Testis (tissue), 2 donors: ENCODE measurements at regions not wholly inside any gene's neighbourhood (a gene's known extent, or its start where the extent isn't known, plus 50 kb on each side); places are given as distances from the start of the nearest gene placed in this dataset.
"Not testable (repeated sequence)": the region's sequence is repeated elsewhere in the genome, so short reads cannot be mapped to it uniquely, and the experiment has no call there.

Experiments
- DNase-seq: peaks from one replicate; pipeline ENCODE4 v3.0.0-alpha.2; 2019
- H3K27ac ChIP-seq, 2 donors: fragments of 200-600 bp; sonication (generic); one replicate each; pipeline ENCODE4 v1.5.1; 2019
- H3K27me3 ChIP-seq: fragments of 200-600 bp; sonication (generic); one replicate; pipeline ENCODE4 v1.5.1; 2019
- H3K36me3 ChIP-seq: fragments of 200-600 bp; sonication (generic); one replicate; pipeline ENCODE4 v1.5.1; 2017; ENCODE audit warnings: low read depth; ENCODE audit errors: missing control alignments
- H3K4me1 ChIP-seq: fragments of 200-600 bp; sonication (generic); one replicate; pipeline ENCODE4 v1.5.1; 2019
- H3K4me3 ChIP-seq, 2 donors: fragments of 200-600 bp; sonication (generic); one replicate each; pipeline ENCODE4 v1.5.1; 2017 to 2019
- H3K9me3 ChIP-seq: fragments of 200-600 bp; sonication (generic); one replicate; pipeline ENCODE4 v1.5.1; 2017
- POLR2A ChIP-seq: fragments of 450-650 bp; IDR thresholded peaks from one replicate; pipeline ENCODE4 v1.6.1; 2017; ENCODE audit warnings: antibody characterized with exemption, mild to moderate bottlenecking, moderate library complexity
- WGBS, 2 donors: methylation state at CpG; one replicate each; pipeline ENCODE4 v1.1.5; 2018; 5-methylcytosine and 5-hydroxymethylcytosine counted together
- intact Hi-C: fragments of 100-400 bp; cut with DNase I; formaldehyde crosslinking; loops from one replicate; pipeline ENCODE4 v1.15.1; 2023; ENCODE audit warnings: low total_unique reads
- TF ChIP-seq, protein P1 (sequence below), 3 experiments: fragments of 450-650 bp in 2 of 3; fragments of 200-600 bp in 1 of 3; sonication (generic) in 1 of 3; IDR thresholded peaks; one replicate each; pipeline ENCODE4 v1.5.1; 2016 to 2019; ENCODE audit warnings: antibody characterized with exemption in 3 of 3, mild to moderate bottlenecking in 2 of 3, moderate library complexity in 1 of 3

- no peak overlapping the region for H3K27ac ChIP-seq
- no peaks in the 10 kb centered on the region for H3K27me3 ChIP-seq
- H3K4me1 ChIP-seq: no peaks in the 10 kb centered on the region
- H3K9me3 ChIP-seq: no peaks in the 10 kb centered on the region
- H3K4me3 ChIP-seq: no peak overlapping the region
- TF ChIP-seq POLR2A: no peak
- TF ChIP-seq, protein P1, sequence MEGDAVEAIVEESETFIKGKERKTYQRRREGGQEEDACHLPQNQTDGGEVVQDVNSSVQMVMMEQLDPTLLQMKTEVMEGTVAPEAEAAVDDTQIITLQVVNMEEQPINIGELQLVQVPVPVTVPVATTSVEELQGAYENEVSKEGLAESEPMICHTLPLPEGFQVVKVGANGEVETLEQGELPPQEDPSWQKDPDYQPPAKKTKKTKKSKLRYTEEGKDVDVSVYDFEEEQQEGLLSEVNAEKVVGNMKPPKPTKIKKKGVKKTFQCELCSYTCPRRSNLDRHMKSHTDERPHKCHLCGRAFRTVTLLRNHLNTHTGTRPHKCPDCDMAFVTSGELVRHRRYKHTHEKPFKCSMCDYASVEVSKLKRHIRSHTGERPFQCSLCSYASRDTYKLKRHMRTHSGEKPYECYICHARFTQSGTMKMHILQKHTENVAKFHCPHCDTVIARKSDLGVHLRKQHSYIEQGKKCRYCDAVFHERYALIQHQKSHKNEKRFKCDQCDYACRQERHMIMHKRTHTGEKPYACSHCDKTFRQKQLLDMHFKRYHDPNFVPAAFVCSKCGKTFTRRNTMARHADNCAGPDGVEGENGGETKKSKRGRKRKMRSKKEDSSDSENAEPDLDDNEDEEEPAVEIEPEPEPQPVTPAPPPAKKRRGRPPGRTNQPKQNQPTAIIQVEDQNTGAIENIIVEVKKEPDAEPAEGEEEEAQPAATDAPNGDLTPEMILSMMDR (IDR thresholded peaks at IDR 0.05): no peak
- intact Hi-C loops: no loop called here
- no peaks in the 10 kb centered on the region for H3K36me3 ChIP-seq
- DNase-seq: no peak
These were observed 845.3 kb downstream of the MCTP2 start for GRCh38 chr15:95076678-95076990.

DNA sequence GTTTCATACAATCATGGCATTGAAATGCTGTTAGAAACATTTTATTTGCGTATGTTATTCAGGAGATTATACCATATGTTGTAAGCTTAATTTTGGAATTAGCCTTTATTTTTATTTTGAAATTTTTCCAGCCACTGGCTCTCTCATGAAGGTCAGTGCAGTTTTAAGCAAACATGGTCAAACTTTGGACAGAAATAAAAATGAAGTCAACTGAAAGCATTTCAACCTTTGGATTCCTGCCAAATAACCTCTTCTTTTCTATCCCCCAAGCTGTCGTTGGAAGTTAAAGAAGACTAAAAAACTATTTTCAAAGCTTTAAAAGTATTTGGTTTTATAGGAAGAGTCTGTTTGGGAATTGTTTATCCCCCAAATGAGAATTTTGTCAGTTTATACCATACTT, 846.6 kb downstream of the MCTP2 start:
- no peak for DNase-seq
- H3K27me3 ChIP-seq: no peaks in the 10 kb centered on the region
- H3K4me3 ChIP-seq: no peak overlapping the region
- TF ChIP-seq, protein P1 (IDR thresholded peaks at IDR 0.05): no peak
- no peak for TF ChIP-seq POLR2A
- no peak overlapping the region for H3K27ac ChIP-seq
- H3K4me1 ChIP-seq: no peaks in the 10 kb centered on the region
- H3K36me3 ChIP-seq: no peaks in the 10 kb centered on the region
- WGBS, 2 donors: 44 to 47% methylated on average over 2 of the region's 2 CpGs
- H3K9me3 ChIP-seq: no peaks in the 10 kb centered on the region
- intact Hi-C loops: no loop called here

DNA sequence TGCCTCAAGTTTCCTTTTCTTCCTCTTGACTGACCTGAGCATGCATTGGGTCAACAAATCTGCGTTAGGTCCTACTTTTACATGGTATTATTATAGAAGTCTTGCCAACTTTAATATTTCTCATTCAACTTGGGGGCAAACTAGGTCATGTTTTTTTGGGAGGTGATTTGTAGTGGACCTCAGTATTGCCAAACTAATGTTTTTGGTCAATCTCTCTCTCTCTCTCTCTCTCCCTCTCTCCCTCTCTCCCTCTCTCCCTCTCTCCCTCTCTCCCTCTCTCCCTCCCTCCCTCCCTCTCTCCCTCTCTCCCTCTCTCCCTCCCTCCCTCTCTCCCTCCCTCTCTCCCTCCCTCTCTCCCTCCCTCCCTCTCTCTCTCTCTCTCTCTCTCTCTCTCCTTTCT, 848.9 kb downstream of the MCTP2 start:
- 58 to 76% methylated on average over 1 of the region's 1 CpG for WGBS, 2 donors

GRCh38 chr15:95085056-95085455, 853.7 kb downstream of the MCTP2 start:
- Histone ChIP-seq H3K36me3 (no peaks in the 10 kb centered on the region), H3K27ac (no peak overlapping the region), H3K27me3 (no peaks in the 10 kb centered on the region), H3K9me3 (no peaks in the 10 kb centered on the region), H3K4me1 (no peaks in the 10 kb centered on the region), H3K4me3 (no peak overlapping the region)
- no peak for TF ChIP-seq POLR2A
- TF ChIP-seq, protein P1 (IDR thresholded peaks at IDR 0.05): no peak
- no peak for DNase-seq
- intact Hi-C loops: no loop called here
- WGBS, 2 donors: 73 to 74% methylated on average over 1 of the region's 1 CpG

More for the DNA sequence above, 848.9 kb downstream of the MCTP2 start:
- H3K4me3 ChIP-seq, DNase-seq, H3K27ac ChIP-seq, H3K4me1 ChIP-seq, H3K27me3 ChIP-seq, H3K9me3 ChIP-seq, intact Hi-C loops, H3K36me3 ChIP-seq: not testable (repeated sequence)

DNA sequence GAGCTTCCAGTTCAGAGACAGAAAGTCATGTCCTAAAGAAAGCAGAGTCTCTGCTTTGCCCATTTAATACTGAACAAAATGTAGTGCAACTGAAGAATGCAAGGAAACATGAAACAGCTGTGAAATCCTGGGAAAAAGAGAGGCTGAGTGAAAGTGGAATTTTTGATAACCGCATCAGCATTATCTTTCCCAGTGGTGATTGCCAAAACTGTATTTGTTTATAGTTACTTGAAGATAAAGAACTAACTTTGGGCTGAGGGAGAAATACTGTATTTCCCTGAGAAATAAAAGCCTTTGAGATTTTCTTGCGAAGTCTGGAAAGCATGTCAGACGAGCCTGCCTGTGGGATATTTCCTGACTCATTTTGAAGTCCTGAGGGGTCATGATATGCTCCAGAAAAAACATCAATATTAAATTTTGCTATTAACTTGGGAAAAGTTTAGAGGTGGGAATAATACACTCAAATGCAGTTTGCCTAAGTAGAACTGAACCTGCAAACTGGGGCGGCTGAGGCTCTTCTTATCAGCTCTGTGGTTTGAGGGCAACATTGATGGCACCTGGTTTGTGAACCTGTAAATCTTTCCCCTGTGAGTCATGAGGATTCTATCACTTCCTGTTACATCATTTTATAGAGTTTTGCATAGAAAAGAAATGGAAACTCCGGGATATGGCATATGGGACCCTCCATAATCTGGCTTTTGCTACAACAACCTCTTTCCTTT, 855.3 kb downstream of the MCTP2 start:
- no peak overlapping the region for H3K4me3 ChIP-seq
- no peaks in the 10 kb centered on the region for H3K36me3 ChIP-seq
- 52 to 61% methylated on average over 5 of the region's 5 CpGs for WGBS, 2 donors
- intact Hi-C loops: no loop called here
- no peaks in the 10 kb centered on the region for H3K4me1 ChIP-seq
- TF ChIP-seq, protein P1 (IDR thresholded peaks at IDR 0.05): no peak
- TF ChIP-seq POLR2A: no peak
- H3K27me3 ChIP-seq: no peaks in the 10 kb centered on the region
- no peak for DNase-seq
- H3K27ac ChIP-seq: no peak overlapping the region
- H3K9me3 ChIP-seq: no peaks in the 10 kb centered on the region
